HUDEP-2 (cell line): ENCODE measurements at regions not wholly inside any gene's neighbourhood (a gene's known extent, or its start where the extent isn't known, plus 50 kb on each side); places are given as distances from the start of the nearest gene placed in this dataset.
"Not testable (repeated sequence)": the region's sequence is repeated elsewhere in the genome, so short reads cannot be mapped to it uniquely, and the experiment has no call there.

Source experiments
- DNase-seq, 76 experiments: peaks; one replicate each; lab custom pipeline; 2025; ENCODE audit not compliant: unreplicated experiment in 76 of 76; lab: John Stamatoyannopoulos, UW

GRCh38 chr3:4213420-4213819, 89.7 kb upstream of the SETMAR start:
- DNase-seq: not testable (repeated sequence)

GRCh38 chr3:4216974-4217373, 86.2 kb upstream of the SETMAR start:
- not testable (repeated sequence) for DNase-seq

- DNase-seq: no peak
These were observed 84.5 kb upstream of the SETMAR start for GRCh38 chr3:4218456-4219226.

GRCh38 chr3:4219227-4219568, 84.0 kb upstream of the SETMAR start:
- no peak for DNase-seq

- peak in 1 of 76 experiments; percentile 3 for DNase-seq
These were observed 83.1 kb upstream of the SETMAR start for GRCh38 chr3:4220065-4220464.

GRCh38 chr3:4222574-4223175, 80.5 kb upstream of the SETMAR start:
- peak in 1 of 76 experiments; percentile 3 for DNase-seq

- no peak for DNase-seq
These were observed 79.4 kb upstream of the SETMAR start for GRCh38 chr3:4223777-4224176.

GRCh38 chr3:4224331-4224730, 78.8 kb upstream of the SETMAR start:
- DNase-seq: no peak

GRCh38 chr3:4225005-4225471, 78.1 kb upstream of the SETMAR start:
- DNase-seq: peak in 68 of 76 experiments; percentile 1 to 88 (median 48)

GRCh38 chr3:4228295-4228694, 74.9 kb upstream of the SETMAR start:
- no peak for DNase-seq

- DNase-seq: no peak
These were observed 72.1 kb upstream of the SETMAR start for GRCh38 chr3:4231041-4231440.

- no peak for DNase-seq
These were observed 70.4 kb upstream of the SETMAR start for GRCh38 chr3:4232798-4233197.

GRCh38 chr3:4233488-4233887, 69.7 kb upstream of the SETMAR start:
- no peak for DNase-seq

GRCh38 chr3:4234889-4235288, 68.3 kb upstream of the SETMAR start:
- DNase-seq: no peak

- no peak for DNase-seq
These were observed 67.5 kb upstream of the SETMAR start for GRCh38 chr3:4235690-4236089.

GRCh38 chr3:4241595-4242170, 61.5 kb upstream of the SETMAR start:
- DNase-seq: no peak

- no peak for DNase-seq
These were observed 57.5 kb upstream of the SETMAR start for GRCh38 chr3:4245671-4246070.

GRCh38 chr3:4247391-4247790, 55.8 kb upstream of the SETMAR start:
- no peak for DNase-seq

- DNase-seq: no peak
These were observed 53.1 kb upstream of the SETMAR start for GRCh38 chr3:4250064-4250463.

GRCh38 chr3:4251412-4251811, 51.8 kb upstream of the SETMAR start:
- no peak for DNase-seq

GRCh38 chr3:4253072-4253832, 49.9 kb upstream of the SETMAR start:
- not testable (repeated sequence) for DNase-seq
